Liver (tissue), 8 donors: ENCODE measurements at regions not wholly inside any gene's neighbourhood (a gene's known extent, or its start where the extent isn't known, plus 50 kb on each side); places are given as distances from the start of the nearest gene placed in this dataset.

Source experiments
- DNase-seq: peaks from one replicate; pipeline ENCODE4 v3.0.0-alpha.2; 2017; ENCODE audit warnings: low spot score
- H3K27ac ChIP-seq, 2 donors: one replicate each; pipeline ENCODE4 v1.7.0; 2013; ENCODE audit warnings: inconsistent platforms in 2 of 2, low read length in 2 of 2, control low read depth in 1 of 2, low read depth in 1 of 2, mild to moderate bottlenecking in 1 of 2
- H3K27me3 ChIP-seq, 4 donors: one replicate each; pipeline versions ENCODE4 v1.6.1 to v1.7.0; 2013; ENCODE audit warnings: low read length in 3 of 4, inconsistent platforms in 1 of 4, mild to moderate bottlenecking in 1 of 4, moderate library complexity in 1 of 4; ENCODE audit not compliant: control insufficient read depth in 4 of 4, insufficient read depth in 4 of 4
- H3K36me3 ChIP-seq, 4 donors: one replicate each; pipeline versions ENCODE4 v1.6.1 to v1.7.0; 2013; ENCODE audit warnings: low read length in 3 of 4, mild to moderate bottlenecking in 3 of 4, low read depth in 1 of 4, moderate library complexity in 1 of 4; ENCODE audit not compliant: control insufficient read depth in 4 of 4, insufficient read depth in 3 of 4
- H3K4me1 ChIP-seq, 4 donors: one replicate each; pipeline versions ENCODE4 v1.6.1 to v1.7.0; 2013; ENCODE audit warnings: low read length in 3 of 4, mild to moderate bottlenecking in 3 of 4, moderate library complexity in 1 of 4; ENCODE audit not compliant: control insufficient read depth in 4 of 4, insufficient read depth in 4 of 4
- H3K4me3 ChIP-seq, 3 donors: one replicate each; pipeline versions ENCODE4 v1.6.1 to v1.7.0; 2013; ENCODE audit warnings: low read length in 3 of 3, control low read depth in 1 of 3, low read depth in 1 of 3, mild to moderate bottlenecking in 1 of 3
- H3K9ac ChIP-seq, 2 donors: one replicate each; pipeline ENCODE4 v1.7.0; 2013; ENCODE audit warnings: low read length in 2 of 2, mild to moderate bottlenecking in 2 of 2, moderate library complexity in 2 of 2, control low read depth in 1 of 2, low read depth in 1 of 2
- H3K9me3 ChIP-seq, 4 donors: one replicate each; pipeline versions ENCODE4 v1.6.1 to v1.7.0; 2013; ENCODE audit warnings: low read length in 3 of 4; ENCODE audit not compliant: control insufficient read depth in 4 of 4
- ATF3 ChIP-seq: IDR thresholded peaks from 2 replicates; pipeline ENCODE4 v1.6.1; 2016; ENCODE audit warnings: antibody characterized with exemption
- CTCF ChIP-seq: fragments of 150-350 bp; IDR thresholded peaks from 2 replicates; pipeline ENCODE4 v1.5.1; 2017; ENCODE audit warnings: improper control_type of control experiment, low read depth, low read length; ENCODE audit not compliant: missing input control
- EGR1 ChIP-seq, 2 donors: IDR thresholded peaks; 2 replicates each; pipeline ENCODE4 v1.6.1; 2016 to 2018; ENCODE audit warnings: antibody characterized with exemption in 2 of 2, low read depth in 2 of 2
- FOXA1 ChIP-seq: IDR thresholded peaks from 2 replicates; pipeline ENCODE4 v1.6.1; 2016; ENCODE audit warnings: antibody characterized with exemption
- FOXA2 ChIP-seq: IDR thresholded peaks from 2 replicates; pipeline ENCODE4 v1.6.1; 2016; ENCODE audit warnings: antibody characterized with exemption
- GABPA ChIP-seq, 2 donors: IDR thresholded peaks in 1 of 2; conservative IDR thresholded peaks in 1 of 2; 2 replicates each; pipeline ENCODE4 v1.6.1; 2016; ENCODE audit warnings: antibody characterized with exemption in 2 of 2, mild to moderate bottlenecking in 1 of 2, moderate library complexity in 1 of 2
- HNF4A ChIP-seq, 2 donors: conservative IDR thresholded peaks; 2 replicates each; pipeline ENCODE4 v1.6.1; 2016; ENCODE audit warnings: antibody characterized with exemption in 2 of 2, mild to moderate bottlenecking in 2 of 2
- HNF4G ChIP-seq: IDR thresholded peaks from 2 replicates; pipeline ENCODE4 v1.6.1; 2016; ENCODE audit warnings: antibody characterized with exemption
- JUND ChIP-seq, 2 donors: IDR thresholded peaks; 2 replicates each; pipeline ENCODE4 v1.6.1; 2016; ENCODE audit warnings: antibody characterized with exemption in 2 of 2
- MAX ChIP-seq: IDR thresholded peaks from 2 replicates; pipeline ENCODE4 v1.6.1; 2016; ENCODE audit warnings: antibody characterized with exemption
- NR2F2 ChIP-seq: IDR thresholded peaks from 2 replicates; pipeline ENCODE4 v1.6.1; 2016; ENCODE audit warnings: antibody characterized with exemption
- RAD21 ChIP-seq, 2 donors: IDR thresholded peaks; 2 replicates each; pipeline ENCODE4 v1.6.1; 2016; ENCODE audit warnings: antibody characterized with exemption in 2 of 2, mild to moderate bottlenecking in 2 of 2
- REST ChIP-seq: IDR thresholded peaks from 2 replicates; pipeline ENCODE4 v1.6.1; 2016; ENCODE audit warnings: antibody characterized with exemption, mild to moderate bottlenecking
- RXRA ChIP-seq, 2 donors: IDR thresholded peaks; 2 replicates each; pipeline ENCODE4 v1.6.1; 2017 to 2018; ENCODE audit warnings: antibody characterized with exemption in 2 of 2, mild to moderate bottlenecking in 1 of 2
- SP1 ChIP-seq: IDR thresholded peaks from 2 replicates; pipeline ENCODE4 v1.6.1; 2018; ENCODE audit warnings: antibody characterized with exemption, mild to moderate bottlenecking
- TAF1 ChIP-seq: conservative IDR thresholded peaks from 2 replicates; pipeline ENCODE4 v1.6.1; 2016; ENCODE audit warnings: antibody characterized with exemption, mild to moderate bottlenecking
- YY1 ChIP-seq: IDR thresholded peaks from 2 replicates; pipeline ENCODE4 v1.6.1; 2016; ENCODE audit warnings: antibody characterized with exemption, mild to moderate bottlenecking
- ZBTB33 ChIP-seq: IDR thresholded peaks from 2 replicates; pipeline ENCODE4 v1.6.1; 2016; ENCODE audit warnings: antibody characterized with exemption
- WGBS: extraction: QIAGEN DNeasy Blood & Tissue Kit; methylation state at CpG from one replicate; pipeline ENCODE4 v1.1.7; 2013; 5-methylcytosine and 5-hydroxymethylcytosine counted together
- donor health status: healthy.
- donor health status: healthy.
- donor health status: healthy.
- donor health status: healthy.
- donor health status: healthy.

GRCh38 chr4:181478656-181479055 lies 764.5 kb upstream of the TENM3 start:
- Histone ChIP-seq H3K27me3 (no peaks in the 10 kb centered on the region), H3K4me1 (no peaks in the 10 kb centered on the region), H3K9me3 (no peaks in the 10 kb centered on the region), H3K9ac (no peak overlapping the region), H3K4me3 (no peak overlapping the region), H3K36me3 (no peaks in the 10 kb centered on the region), H3K27ac (no peak overlapping the region)
- TF ChIP-seq RAD21 (IDR thresholded peaks at IDR 0.05) (no peak), EGR1 (IDR thresholded peaks at IDR 0.05; ENCODE audit: low read depth in 2 of 2) (no peak), ATF3 (no peak), ZBTB33 (no peak), HNF4G (no peak)
- 47% methylated on average over 3 of the region's 3 CpGs for WGBS
- DNase-seq, result no peak

- H3K4me3 ChIP-seq, result no peak overlapping the region
- no peak for DNase-seq
- H3K27ac ChIP-seq, result no peak overlapping the region
- no peaks in the 10 kb centered on the region for H3K4me1 ChIP-seq
- H3K9me3 ChIP-seq, result no peaks in the 10 kb centered on the region
- TF ChIP-seq EGR1 (IDR thresholded peaks at IDR 0.05; ENCODE audit: low read depth in 2 of 2) (no peak), FOXA2 (no peak), JUND (IDR thresholded peaks at IDR 0.05) (no peak), YY1 (no peak), HNF4G (no peak), HNF4A (conservative IDR thresholded peaks at IDR 0.05) (no peak), ATF3 (no peak), RXRA (IDR thresholded peaks at IDR 0.05) (no peak), GABPA (IDR thresholded peaks at IDR 0.05 in 1 of 2, conservative IDR thresholded peaks at IDR 0.05 in 1 of 2) (no peak), FOXA1 (no peak), NR2F2 (no peak), ZBTB33 (no peak), RAD21 (IDR thresholded peaks at IDR 0.05) (no peak), TAF1 (no peak), SP1 (no peak), CTCF (no peak), REST (no peak), MAX (no peak)
- H3K27me3 ChIP-seq, result no peaks in the 10 kb centered on the region
- WGBS, result 53% methylated on average over 2 of the region's 2 CpGs
- H3K36me3 ChIP-seq, result no peaks in the 10 kb centered on the region
- no peak overlapping the region for H3K9ac ChIP-seq
Measured at GRCh38 chr4:181479141-181479540, 764.1 kb upstream of the TENM3 start.
